Trophoblast cell (in vitro differentiated cells and primary cell): ENCODE measurements at regions not wholly inside any gene's neighbourhood (a gene's known extent, or its start where the extent isn't known, plus 50 kb on each side); places are given as distances from the start of the nearest gene placed in this dataset.

ENCODE experiments used
- DNase-seq, 2 donors: peaks; one replicate each; pipeline ENCODE4 v3.0.0-alpha.2; 2016
- H2AFZ ChIP-seq: 2 replicates; pipeline ENCODE4 v1.6.1; 2013; ENCODE audit warnings: low read length, moderate library complexity, mild to moderate bottlenecking; ENCODE audit not compliant: insufficient read depth, poor library complexity
- H2AK5ac ChIP-seq: 2 replicates; pipeline ENCODE4 v1.6.1; 2013; ENCODE audit warnings: mild to moderate bottlenecking, low read length
- H2BK120ac ChIP-seq: 2 replicates; pipeline ENCODE4 v1.6.1; 2013; ENCODE audit warnings: low read length, mild to moderate bottlenecking, moderate library complexity; ENCODE audit not compliant: insufficient read depth, poor library complexity
- H2BK12ac ChIP-seq: 2 replicates; pipeline ENCODE4 v1.6.1; 2013; ENCODE audit warnings: mild to moderate bottlenecking, low read length, moderate library complexity
- H2BK5ac ChIP-seq: 2 replicates; pipeline ENCODE4 v1.6.1; 2013; ENCODE audit warnings: low read length, low read depth, moderate library complexity, mild to moderate bottlenecking; ENCODE audit not compliant: poor library complexity
- H3K14ac ChIP-seq: 2 replicates; pipeline ENCODE4 v1.6.1; 2013; ENCODE audit warnings: mild to moderate bottlenecking, low read length
- H3K18ac ChIP-seq: 2 replicates; pipeline ENCODE4 v1.6.1; 2013; ENCODE audit warnings: mild to moderate bottlenecking, low read length
- H3K23ac ChIP-seq: 2 replicates; pipeline ENCODE4 v1.6.1; 2013; ENCODE audit warnings: low read length
- H3K27ac ChIP-seq: 2 replicates; pipeline ENCODE4 v1.5.1; 2013; ENCODE audit warnings: low read depth, mild to moderate bottlenecking, inconsistent platforms, low read length, moderate library complexity
- H3K27me3 ChIP-seq: 2 replicates; pipeline ENCODE4 v1.6.1; 2013; ENCODE audit warnings: inconsistent platforms, mild to moderate bottlenecking, low read length, moderate library complexity; ENCODE audit not compliant: insufficient read depth
- H3K36me3 ChIP-seq, 2 experiments: 1 replicate in 1 of 2; 2 replicates in 1 of 2; pipeline ENCODE4 v1.6.1; 2013; ENCODE audit warnings: low read length in 2 of 2, mild to moderate bottlenecking in 2 of 2, moderate library complexity in 1 of 2; ENCODE audit not compliant: insufficient read depth in 2 of 2, control insufficient read depth in 1 of 2
- H3K4ac ChIP-seq: 2 replicates; pipeline ENCODE4 v1.6.1; 2013; ENCODE audit warnings: low read depth, mild to moderate bottlenecking, low read length, moderate library complexity
- H3K4me1 ChIP-seq, 2 experiments: 1 replicate in 1 of 2; 2 replicates in 1 of 2; pipeline ENCODE4 v1.6.1; 2013; ENCODE audit warnings: low read length in 2 of 2, mild to moderate bottlenecking in 2 of 2, moderate library complexity in 1 of 2; ENCODE audit not compliant: insufficient read depth in 2 of 2, control insufficient read depth in 1 of 2
- H3K4me2 ChIP-seq: 2 replicates; pipeline ENCODE4 v1.6.1; 2013; ENCODE audit warnings: inconsistent platforms, mild to moderate bottlenecking, low read length, moderate library complexity
- H3K4me3 ChIP-seq: 2 replicates; pipeline ENCODE4 v1.5.1; 2013; ENCODE audit warnings: mild to moderate bottlenecking, low read depth, low read length, inconsistent platforms
- H3K79me1 ChIP-seq: one replicate; pipeline ENCODE4 v1.6.1; 2013; ENCODE audit warnings: low read length
- H3K79me2 ChIP-seq: 2 replicates; pipeline ENCODE4 v1.6.1; 2013; ENCODE audit warnings: low read length, mild to moderate bottlenecking; ENCODE audit not compliant: control insufficient read depth, insufficient read depth, poor library complexity
- H3K9ac ChIP-seq: 2 replicates; pipeline ENCODE4 v1.6.1; 2013; ENCODE audit warnings: mild to moderate bottlenecking, low read length
- H3K9me3 ChIP-seq: 2 replicates; pipeline ENCODE4 v1.6.1; 2013; ENCODE audit warnings: low read depth, mild to moderate bottlenecking, control low read depth, inconsistent platforms, low read length; ENCODE audit not compliant: insufficient read depth
- H4K12ac ChIP-seq: 2 replicates; pipeline ENCODE4 v1.6.1; 2013; ENCODE audit warnings: low read depth, mild to moderate bottlenecking, low read length, moderate library complexity
- H4K8ac ChIP-seq: 2 replicates; pipeline ENCODE4 v1.6.1; 2013; ENCODE audit warnings: low read depth, mild to moderate bottlenecking, low read length, moderate library complexity
- H4K91ac ChIP-seq: one replicate; pipeline ENCODE4 v1.6.1; 2013; ENCODE audit warnings: low read depth, mild to moderate bottlenecking, low read length, moderate library complexity
- WGBS: extraction: QIAGEN DNeasy Blood & Tissue Kit; methylation state at CpG from one replicate; pipeline ENCODE4 v1.1.7; 2013; ENCODE audit warnings: missing lambda C conversion rate; ENCODE audit not compliant: insufficient read length, insufficient coverage; ENCODE audit errors: extremely low coverage; 5-methylcytosine and 5-hydroxymethylcytosine counted together

- Histone ChIP-seq H3K27me3 (no peaks in the 10 kb centered on the region), H3K9ac (no peak overlapping the region), H3K79me2 (no peaks in the 10 kb centered on the region), H2AK5ac (no peak overlapping the region), H3K4me3 (no peak overlapping the region), H4K91ac (no peak overlapping the region), H3K4ac (no peak overlapping the region), H2BK120ac (no peak overlapping the region), H3K18ac (no peak overlapping the region), H3K4me1 (peaks cover 0 to 4% of the 10 kb centered on the region in 2 experiments), H3K14ac (no peak overlapping the region), H2AFZ (no peak overlapping the region), H3K23ac (no peak overlapping the region), H3K4me2 (no peak overlapping the region), H2BK12ac (no peak overlapping the region), H2BK5ac (no peak overlapping the region), H4K8ac (no peak overlapping the region), H3K27ac (no peak overlapping the region), H3K9me3 (no peaks in the 10 kb centered on the region), H3K79me1 (no peaks in the 10 kb centered on the region), H4K12ac (no peak overlapping the region), H3K36me3 (no peaks in the 10 kb centered on the region)
- no peak for DNase-seq
- no CpG with 5 or more reads among the region's 1 CpG for WGBS
Measured at GRCh38 chr18:41734917-41735316, 220.1 kb upstream of the PIK3C3 start.

GRCh38 chr18:41732356-41732755 is 222.7 kb upstream of the PIK3C3 start:
- no peak overlapping the region for H4K91ac ChIP-seq
- no peak overlapping the region for H3K9ac ChIP-seq
- no peak overlapping the region for H2BK5ac ChIP-seq
- no peak overlapping the region for H2BK120ac ChIP-seq
- no peak overlapping the region for H2BK12ac ChIP-seq
- H3K4ac ChIP-seq: no peak overlapping the region
- peak overlapping the region; percentile 34 for H3K27ac ChIP-seq
- H3K79me2 ChIP-seq: no peaks in the 10 kb centered on the region
- H4K8ac ChIP-seq: no peak overlapping the region
- H3K9me3 ChIP-seq: no peaks in the 10 kb centered on the region
- no peak overlapping the region for H2AK5ac ChIP-seq
- no peak overlapping the region for H3K4me3 ChIP-seq
- H3K4me1 ChIP-seq: peaks cover 0 to 4% of the 10 kb centered on the region in 2 experiments
- no peaks in the 10 kb centered on the region for H3K79me1 ChIP-seq
- no peak overlapping the region for H2AFZ ChIP-seq
- WGBS: no CpG with 5 or more reads among the region's 2 CpGs
- no peaks in the 10 kb centered on the region for H3K36me3 ChIP-seq
- H3K27me3 ChIP-seq: no peaks in the 10 kb centered on the region
- H3K14ac ChIP-seq: no peak overlapping the region
- peak; percentile 21 to 71 for DNase-seq
- no peak overlapping the region for H4K12ac ChIP-seq
- no peak overlapping the region for H3K23ac ChIP-seq
- H3K4me2 ChIP-seq: no peak overlapping the region
- H3K18ac ChIP-seq: no peak overlapping the region

GRCh38 chr18:41731884-41732283 is 223.2 kb upstream of the PIK3C3 start:
- H3K14ac ChIP-seq: no peak overlapping the region
- no peak overlapping the region for H4K12ac ChIP-seq
- no peak overlapping the region for H3K9ac ChIP-seq
- no peak overlapping the region for H2AK5ac ChIP-seq
- no peak overlapping the region for H3K18ac ChIP-seq
- H3K79me1 ChIP-seq: no peaks in the 10 kb centered on the region
- H3K4me2 ChIP-seq: no peak overlapping the region
- H3K4me3 ChIP-seq: no peak overlapping the region
- no peak overlapping the region for H4K91ac ChIP-seq
- H2BK5ac ChIP-seq: no peak overlapping the region
- H4K8ac ChIP-seq: no peak overlapping the region
- no peaks in the 10 kb centered on the region for H3K9me3 ChIP-seq
- DNase-seq: peak in 1 of 2 donors; percentile 61
- H3K27ac ChIP-seq: no peak overlapping the region
- peaks cover 0 to 4% of the 10 kb centered on the region in 2 experiments for H3K4me1 ChIP-seq
- no peaks in the 10 kb centered on the region for H3K79me2 ChIP-seq
- no peaks in the 10 kb centered on the region for H3K27me3 ChIP-seq
- no peak overlapping the region for H2BK12ac ChIP-seq
- no peak overlapping the region for H3K4ac ChIP-seq
- H2BK120ac ChIP-seq: no peak overlapping the region
- H3K23ac ChIP-seq: no peak overlapping the region
- no CpG with 5 or more reads among the region's 1 CpG for WGBS
- no peaks in the 10 kb centered on the region for H3K36me3 ChIP-seq
- no peak overlapping the region for H2AFZ ChIP-seq

- no peak overlapping the region for H2AFZ ChIP-seq
- H3K9ac ChIP-seq: no peak overlapping the region
- H3K27me3 ChIP-seq: no peaks in the 10 kb centered on the region
- WGBS: no CpG with 5 or more reads among the region's 6 CpGs
- H2BK12ac ChIP-seq: no peak overlapping the region
- H3K36me3 ChIP-seq: no peaks in the 10 kb centered on the region
- H3K9me3 ChIP-seq: no peaks in the 10 kb centered on the region
- no peaks in the 10 kb centered on the region for H3K79me1 ChIP-seq
- no peak overlapping the region for H4K91ac ChIP-seq
- no peak overlapping the region for H3K27ac ChIP-seq
- no peak overlapping the region for H3K18ac ChIP-seq
- no peak for DNase-seq
- no peak overlapping the region for H2BK120ac ChIP-seq
- no peak overlapping the region for H2BK5ac ChIP-seq
- no peak overlapping the region for H3K4ac ChIP-seq
- no peak overlapping the region for H4K8ac ChIP-seq
- H2AK5ac ChIP-seq: no peak overlapping the region
- H3K4me2 ChIP-seq: no peak overlapping the region
- peaks cover 0 to 5% of the 10 kb centered on the region in 2 experiments for H3K4me1 ChIP-seq
- no peak overlapping the region for H3K14ac ChIP-seq
- no peak overlapping the region for H3K4me3 ChIP-seq
- H4K12ac ChIP-seq: no peak overlapping the region
- H3K79me2 ChIP-seq: no peaks in the 10 kb centered on the region
- H3K23ac ChIP-seq: no peak overlapping the region
Measured at GRCh38 chr18:41724195-41724594, 230.8 kb upstream of the PIK3C3 start.
